Stomach (tissue), 8 donors: ENCODE measurements at regions not wholly inside any gene's neighbourhood (a gene's known extent, or its start where the extent isn't known, plus 50 kb on each side); places are given as distances from the start of the nearest gene placed in this dataset.
A peak's percentile ranks its signal among the peaks of the same experiment; 100 is the strongest.
"Not testable (repeated sequence)": the region's sequence is repeated elsewhere in the genome, so short reads cannot be mapped to it uniquely, and the experiment has no call there.

Experiments used
- DNase-seq, 2 donors: peaks; one replicate each; pipeline versions ENCODE4 v3.0.0 to v3.0.0-alpha.2; 2013 to 2019
- H3K27ac ChIP-seq, 5 donors: fragments of 200-600 bp in 4 of 5; sonication (generic) in 4 of 5; one replicate each; pipeline ENCODE4 v1.5.1; 2013 to 2019; ENCODE audit warnings: mild to moderate bottlenecking in 1 of 5, moderate library complexity in 1 of 5
- H3K27me3 ChIP-seq, 3 donors: fragments of 200-600 bp; sonication (generic); one replicate each; pipeline ENCODE4 v1.5.1; 2017 to 2019; ENCODE audit warnings: mixed run types in 1 of 3
- H3K36me3 ChIP-seq, 4 donors: fragments of 200-600 bp; sonication (generic); 1 replicate in 3 of 4; 2 replicates in 1 of 4; pipeline ENCODE4 v1.5.1; 2016 to 2019
- H3K4me1 ChIP-seq, 4 donors: fragments of 200-600 bp; sonication (generic); one replicate each; pipeline ENCODE4 v1.5.1; 2016 to 2019
- H3K4me3 ChIP-seq, 4 donors: fragments of 200-600 bp; sonication (generic) in 3 of 4; one replicate each; pipeline ENCODE4 v1.5.1; 2016 to 2019; ENCODE audit warnings: mild to moderate bottlenecking in 1 of 4
- H3K9me3 ChIP-seq, 4 donors: fragments of 200-600 bp; sonication (generic); one replicate each; pipeline ENCODE4 v1.5.1; 2016 to 2019
- CTCF ChIP-seq, 7 experiments: fragments of 450-650 bp in 4 of 7; fragments of 200-600 bp in 3 of 7; sonication (generic) in 3 of 7; IDR thresholded peaks; one replicate each; pipeline ENCODE4 v1.5.1; 2016 to 2019; ENCODE audit warnings: antibody characterized with exemption in 7 of 7, control low read depth in 2 of 7, mild to moderate bottlenecking in 1 of 7
- EP300 ChIP-seq: sonication (generic); formaldehyde crosslinking; IDR thresholded peaks from one replicate; pipeline ENCODE4 v1.6.1; 2017; ENCODE audit warnings: antibody characterized with exemption
- POLR2A ChIP-seq, 4 donors: fragments of 450-650 bp; IDR thresholded peaks; one replicate each; pipeline ENCODE4 v1.6.1; 2016; ENCODE audit warnings: antibody characterized with exemption in 4 of 4, control low read depth in 2 of 4, mild to moderate bottlenecking in 1 of 4, moderate library complexity in 1 of 4
- POLR2AphosphoS5 ChIP-seq, 3 donors: sonication (generic); formaldehyde crosslinking; IDR thresholded peaks; one replicate each; pipeline ENCODE4 v1.6.1; 2016; ENCODE audit warnings: antibody characterized with exemption in 3 of 3
- WGBS, 5 donors: extraction: QIAGEN DNeasy Blood & Tissue Kit in 3 of 5; methylation state at CpG; one replicate each; pipeline versions ENCODE4 v1.1.5 to v1.1.7; 2013 to 2018; 5-methylcytosine and 5-hydroxymethylcytosine counted together
- intact Hi-C: fragments of 100-400 bp; cut with DNase I; formaldehyde crosslinking; loops from one replicate; pipeline ENCODE4 v1.15.1; 2023; ENCODE audit warnings: low total_unique reads
- donor health status: healthy with polysubstance abuse.
- donor health status: Bipolar disorder and iron deficiency.
- donor health status: healthy.

DNA sequence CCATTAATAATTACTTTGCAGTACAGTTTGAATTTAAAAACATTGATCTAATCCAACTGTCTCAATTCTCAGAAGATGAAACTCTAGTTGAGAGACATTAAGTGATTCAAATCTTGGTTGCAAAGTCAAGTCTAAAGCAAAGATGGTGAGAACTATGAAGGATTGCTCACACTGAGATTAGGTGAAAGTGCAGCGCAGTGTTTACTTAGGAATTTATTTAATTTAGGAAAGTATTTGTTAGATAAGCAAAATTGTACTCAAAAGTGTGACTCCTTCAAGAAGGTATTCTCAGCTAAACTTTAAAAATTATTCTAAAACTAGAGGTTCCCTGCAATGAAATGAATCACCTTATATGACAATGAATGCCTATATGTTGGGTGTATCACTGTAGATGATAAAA is 454.9 kb downstream of the PDGFC start:
- intact Hi-C loops: no loop called here
- TF ChIP-seq CTCF (IDR thresholded peaks at IDR 0.05) (no peak), POLR2AphosphoS5 (IDR thresholded peaks at IDR 0.05) (no peak), EP300 (no peak), POLR2A (IDR thresholded peaks at IDR 0.05) (no peak)
- Histone ChIP-seq H3K4me3 (no peak overlapping the region), H3K4me1 (no peaks in the 10 kb centered on the region), H3K27me3 (no peaks in the 10 kb centered on the region), H3K27ac (no peak overlapping the region), H3K9me3 (no peaks in the 10 kb centered on the region), H3K36me3 (no peaks in the 10 kb centered on the region)
- DNase-seq: no peak
- WGBS, 5 donors: 51 to 76% (median 62%) methylated on average over 1 of the region's 1 CpG

GRCh38 chr4:156515295-156515694 is 456.3 kb downstream of the PDGFC start:
- H3K4me3 ChIP-seq: no peak overlapping the region
- no peaks in the 10 kb centered on the region for H3K9me3 ChIP-seq
- intact Hi-C loops: no loop called here
- TF ChIP-seq CTCF (IDR thresholded peaks at IDR 0.05) (no peak), POLR2AphosphoS5 (IDR thresholded peaks at IDR 0.05) (no peak), EP300 (no peak), POLR2A (IDR thresholded peaks at IDR 0.05) (no peak)
- H3K27me3 ChIP-seq: no peaks in the 10 kb centered on the region
- DNase-seq: no peak
- WGBS, 5 donors: 62 to 81% (median 78%) methylated on average over 3 of the region's 3 CpGs
- no peak overlapping the region for H3K27ac ChIP-seq
- H3K4me1 ChIP-seq: no peaks in the 10 kb centered on the region
- H3K36me3 ChIP-seq: no peaks in the 10 kb centered on the region

DNA sequence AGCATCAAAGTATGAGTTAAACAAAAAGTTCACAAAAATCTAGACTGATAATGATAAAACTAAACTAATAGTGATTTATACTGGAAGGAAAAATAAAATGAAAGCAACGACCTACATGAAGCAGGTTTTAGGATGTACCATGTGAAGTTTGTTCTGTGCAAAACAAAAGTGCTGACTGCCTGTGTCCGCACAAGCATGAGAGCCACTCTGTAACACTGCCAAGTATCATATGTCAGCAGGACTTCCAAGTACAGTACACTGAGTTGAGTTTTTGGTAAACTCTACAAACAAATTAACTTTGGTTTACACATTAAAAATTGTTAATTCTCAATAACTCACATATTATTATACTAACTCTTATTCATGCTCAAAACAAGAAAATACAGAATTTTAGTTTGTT is 459.0 kb downstream of the PDGFC start:
- WGBS, 5 donors: 30 to 43% (median 38%) methylated on average over 2 of the region's 2 CpGs
- no peaks in the 10 kb centered on the region for H3K27me3 ChIP-seq
- no peaks in the 10 kb centered on the region for H3K4me1 ChIP-seq
- H3K36me3 ChIP-seq: no peaks in the 10 kb centered on the region
- peak in 1 of 2 donors; percentile 28 for DNase-seq
- H3K4me3 ChIP-seq: no peak overlapping the region
- TF ChIP-seq POLR2AphosphoS5 (IDR thresholded peaks at IDR 0.05) (no peak), CTCF (IDR thresholded peaks at IDR 0.05) (no peak), POLR2A (IDR thresholded peaks at IDR 0.05) (no peak), EP300 (no peak)
- H3K27ac ChIP-seq: no peak overlapping the region
- H3K9me3 ChIP-seq: no peaks in the 10 kb centered on the region
- intact Hi-C loops: no loop called here

GRCh38 chr4:156509921-156510320 is 461.7 kb downstream of the PDGFC start:
- H3K27ac ChIP-seq, DNase-seq, H3K4me3 ChIP-seq, H3K27me3 ChIP-seq, H3K9me3 ChIP-seq, H3K36me3 ChIP-seq, H3K4me1 ChIP-seq, intact Hi-C loops: not testable (repeated sequence)
- 80 to 94% (median 86%) methylated on average over 1 of the region's 1 CpG for WGBS, 5 donors

DNA sequence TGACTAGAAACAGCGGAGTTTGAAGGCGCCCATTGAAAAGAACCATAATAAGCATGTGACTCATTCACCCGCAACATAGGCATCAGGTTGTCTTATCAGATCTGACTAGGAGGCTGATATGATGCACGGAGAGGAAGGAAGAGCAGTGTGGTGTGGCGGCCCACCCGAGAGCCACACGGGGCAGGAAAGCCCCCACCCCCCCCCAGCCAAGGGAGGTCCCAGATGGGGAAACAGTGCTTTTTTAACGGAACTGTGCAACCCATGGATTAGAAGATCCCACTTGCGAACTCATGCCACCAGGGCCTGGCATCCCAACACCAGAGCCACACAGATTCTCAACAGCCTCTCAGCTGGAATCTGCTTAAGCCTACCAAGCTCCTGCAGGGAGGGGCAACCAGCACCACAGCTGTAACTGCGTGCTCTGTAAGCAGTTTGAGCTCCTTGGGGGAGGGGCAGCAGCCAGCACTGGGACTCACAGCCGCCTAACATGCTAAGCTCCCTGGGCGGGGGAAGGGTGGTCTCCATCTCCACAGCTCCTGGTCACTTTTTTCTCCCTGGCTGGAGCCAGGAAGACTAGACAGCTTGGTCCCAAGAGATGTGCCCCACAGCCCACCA is 466.2 kb downstream of the PDGFC start:
- H3K36me3 ChIP-seq: no peaks in the 10 kb centered on the region
- H3K4me1 ChIP-seq: no peaks in the 10 kb centered on the region
- H3K4me3 ChIP-seq: no peak overlapping the region
- 71 to 82% (median 79%) methylated on average over 9 to 12 of the region's 12 CpGs for WGBS, 5 donors
- peak in 1 of 2 donors; percentile 5 for DNase-seq
- H3K9me3 ChIP-seq: no peaks in the 10 kb centered on the region
- no peak overlapping the region for H3K27ac ChIP-seq
- intact Hi-C loops: no loop called here
- TF ChIP-seq EP300 (no peak), CTCF (IDR thresholded peaks at IDR 0.05) (no peak), POLR2A (IDR thresholded peaks at IDR 0.05) (no peak), POLR2AphosphoS5 (IDR thresholded peaks at IDR 0.05) (no peak)
- H3K27me3 ChIP-seq: no peaks in the 10 kb centered on the region
